BE2C (cell line): ENCODE measurements at regions not wholly inside any gene's neighbourhood (a gene's known extent, or its start where the extent isn't known, plus 50 kb on each side); places are given as distances from the start of the nearest gene placed in this dataset.
"Not testable (repeated sequence)": the region's sequence is repeated elsewhere in the genome, so short reads cannot be mapped to it uniquely, and the experiment has no call there.

Experiments used
- DNase-seq: peaks from one replicate; pipeline ENCODE4 v3.0.0-alpha.2; 2020
- H3K27me3 ChIP-seq: fragments of 250-450 bp; sonication (Bioruptor Pico); 2 replicates; pipeline ENCODE4 v1.5.1; 2020; ENCODE audit warnings: mild to moderate bottlenecking
- H3K36me3 ChIP-seq: fragments of 250-450 bp; sonication (Bioruptor Pico); 2 replicates; pipeline ENCODE4 v1.5.1; 2020; ENCODE audit warnings: mild to moderate bottlenecking
- H3K4me1 ChIP-seq: fragments of 250-450 bp; sonication (Bioruptor Pico); 2 replicates; pipeline ENCODE4 v1.5.1; 2020
- H3K4me3 ChIP-seq: 2 replicates; pipeline ENCODE4 v1.5.1; 2011; ENCODE audit warnings: low read depth, low read length
- H3K9me3 ChIP-seq: fragments of 250-450 bp; sonication (Bioruptor Pico); 2 replicates; pipeline ENCODE4 v1.5.1; 2020
- TF ChIP-seq, protein P1 (sequence below): IDR thresholded peaks from 2 replicates; pipeline ENCODE4 v1.5.1; 2012; ENCODE audit warnings: mild to moderate bottlenecking, low read depth, low read length

GRCh38 chr7:86995814-86996213, 63.6 kb downstream of the ELAPOR2 start:
- H3K27me3 ChIP-seq = peaks cover 4% of the 10 kb centered on the region; the same call in 1 of the 2 replicates
- TF ChIP-seq, protein P1, sequence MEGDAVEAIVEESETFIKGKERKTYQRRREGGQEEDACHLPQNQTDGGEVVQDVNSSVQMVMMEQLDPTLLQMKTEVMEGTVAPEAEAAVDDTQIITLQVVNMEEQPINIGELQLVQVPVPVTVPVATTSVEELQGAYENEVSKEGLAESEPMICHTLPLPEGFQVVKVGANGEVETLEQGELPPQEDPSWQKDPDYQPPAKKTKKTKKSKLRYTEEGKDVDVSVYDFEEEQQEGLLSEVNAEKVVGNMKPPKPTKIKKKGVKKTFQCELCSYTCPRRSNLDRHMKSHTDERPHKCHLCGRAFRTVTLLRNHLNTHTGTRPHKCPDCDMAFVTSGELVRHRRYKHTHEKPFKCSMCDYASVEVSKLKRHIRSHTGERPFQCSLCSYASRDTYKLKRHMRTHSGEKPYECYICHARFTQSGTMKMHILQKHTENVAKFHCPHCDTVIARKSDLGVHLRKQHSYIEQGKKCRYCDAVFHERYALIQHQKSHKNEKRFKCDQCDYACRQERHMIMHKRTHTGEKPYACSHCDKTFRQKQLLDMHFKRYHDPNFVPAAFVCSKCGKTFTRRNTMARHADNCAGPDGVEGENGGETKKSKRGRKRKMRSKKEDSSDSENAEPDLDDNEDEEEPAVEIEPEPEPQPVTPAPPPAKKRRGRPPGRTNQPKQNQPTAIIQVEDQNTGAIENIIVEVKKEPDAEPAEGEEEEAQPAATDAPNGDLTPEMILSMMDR = no peak
- H3K9me3 ChIP-seq = no peaks in the 10 kb centered on the region
- no peak for DNase-seq
- no peaks in the 10 kb centered on the region for H3K36me3 ChIP-seq
- no peak overlapping the region for H3K4me3 ChIP-seq
- H3K4me1 ChIP-seq = no peaks in the 10 kb centered on the region

GRCh38 chr7:86995052-86995725, 64.3 kb downstream of the ELAPOR2 start:
- no peak for DNase-seq
- TF ChIP-seq, protein P1 = no peak
- no peak overlapping the region for H3K4me3 ChIP-seq
- H3K4me1 ChIP-seq = no peaks in the 10 kb centered on the region
- H3K36me3 ChIP-seq = no peaks in the 10 kb centered on the region
- peaks cover 4% of the 10 kb centered on the region; the same call in 1 of the 2 replicates for H3K27me3 ChIP-seq
- no peaks in the 10 kb centered on the region for H3K9me3 ChIP-seq

GRCh38 chr7:86991771-86992191, 67.7 kb downstream of the ELAPOR2 start:
- Histone ChIP-seq H3K4me3 (no peak overlapping the region), H3K36me3 (no peaks in the 10 kb centered on the region), H3K27me3 (no peaks in the 10 kb centered on the region), H3K4me1 (no peaks in the 10 kb centered on the region), H3K9me3 (no peaks in the 10 kb centered on the region)
- TF ChIP-seq, protein P1 = no peak
- DNase-seq = no peak

DNA sequence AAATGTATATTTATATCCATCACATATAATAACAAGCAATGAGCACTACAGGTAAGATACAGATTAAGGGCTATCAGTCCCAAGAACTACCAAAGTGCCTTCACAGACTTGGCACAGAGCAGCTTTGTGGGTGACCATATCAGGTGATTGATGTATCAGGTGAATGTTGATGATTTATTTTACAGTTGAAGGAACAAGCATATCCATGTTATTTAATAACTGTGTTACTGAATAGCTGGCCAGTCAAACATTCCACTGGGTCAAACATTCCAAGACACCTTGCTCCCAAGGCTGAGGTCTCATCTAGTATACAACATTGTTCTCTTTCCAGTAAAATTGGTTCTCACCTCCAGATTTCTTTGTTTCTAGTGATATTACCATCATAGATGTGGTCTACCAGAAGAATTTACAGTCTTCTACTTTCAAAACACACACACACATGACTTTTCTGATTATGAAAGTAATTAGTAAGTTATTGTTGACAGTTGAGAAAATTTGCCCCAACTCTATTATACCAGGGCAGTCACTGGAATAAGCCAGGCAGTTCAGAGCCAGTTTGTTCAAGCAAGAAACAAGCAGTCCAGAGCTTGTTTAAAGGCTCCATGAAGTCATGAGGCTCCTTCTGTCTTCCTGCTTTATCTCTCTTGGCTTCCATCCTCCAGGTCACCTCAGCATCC, 68.2 kb downstream of the ELAPOR2 start:
- H3K4me3 ChIP-seq = no peak overlapping the region
- no peaks in the 10 kb centered on the region for H3K4me1 ChIP-seq
- H3K36me3 ChIP-seq = no peaks in the 10 kb centered on the region
- H3K9me3 ChIP-seq = no peaks in the 10 kb centered on the region
- H3K27me3 ChIP-seq = no peaks in the 10 kb centered on the region
- DNase-seq = no peak
- TF ChIP-seq, protein P1 = no peak

DNA sequence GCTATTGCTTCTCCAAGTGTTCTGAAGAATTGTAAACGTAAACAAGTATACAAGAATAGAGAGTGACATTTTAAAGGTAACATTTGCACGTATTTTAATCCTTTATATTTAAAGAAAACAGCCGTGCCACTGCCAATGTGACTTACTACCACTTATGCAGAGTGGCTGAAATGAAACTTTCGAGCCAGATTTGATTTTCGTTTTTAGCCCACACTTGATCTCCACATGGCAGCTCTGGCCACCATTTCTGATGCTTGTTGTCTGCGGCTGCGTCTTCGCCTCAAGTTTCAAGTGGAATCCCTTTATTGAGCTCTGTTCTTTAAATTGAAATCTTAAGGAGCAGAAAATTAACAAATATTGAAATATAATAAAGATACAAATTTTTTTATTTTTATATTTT, 70.0 kb downstream of the ELAPOR2 start:
- H3K27me3 ChIP-seq = no peaks in the 10 kb centered on the region
- no peaks in the 10 kb centered on the region for H3K36me3 ChIP-seq
- H3K9me3 ChIP-seq = no peaks in the 10 kb centered on the region
- no peak overlapping the region for H3K4me3 ChIP-seq
- H3K4me1 ChIP-seq = no peaks in the 10 kb centered on the region
- TF ChIP-seq, protein P1 = no peak
- DNase-seq = no peak

GRCh38 chr7:86987834-86988233, 71.6 kb downstream of the ELAPOR2 start:
- DNase-seq, H3K27me3 ChIP-seq, H3K9me3 ChIP-seq, H3K4me3 ChIP-seq, H3K36me3 ChIP-seq, H3K4me1 ChIP-seq: not testable (repeated sequence)

- H3K36me3 ChIP-seq, H3K4me1 ChIP-seq, H3K9me3 ChIP-seq, DNase-seq, H3K4me3 ChIP-seq, H3K27me3 ChIP-seq: not testable (repeated sequence)
Measured at GRCh38 chr7:86987358-86987757, 72.1 kb downstream of the ELAPOR2 start.

- H3K36me3 ChIP-seq, H3K4me3 ChIP-seq, H3K4me1 ChIP-seq, H3K9me3 ChIP-seq, DNase-seq, H3K27me3 ChIP-seq: not testable (repeated sequence)
Measured at GRCh38 chr7:86985342-86985741, 74.1 kb downstream of the ELAPOR2 start.

- H3K4me3 ChIP-seq, DNase-seq, H3K36me3 ChIP-seq, H3K4me1 ChIP-seq, H3K27me3 ChIP-seq, H3K9me3 ChIP-seq: not testable (repeated sequence)
Measured at GRCh38 chr7:86983654-86984053, 75.8 kb downstream of the ELAPOR2 start.

DNA sequence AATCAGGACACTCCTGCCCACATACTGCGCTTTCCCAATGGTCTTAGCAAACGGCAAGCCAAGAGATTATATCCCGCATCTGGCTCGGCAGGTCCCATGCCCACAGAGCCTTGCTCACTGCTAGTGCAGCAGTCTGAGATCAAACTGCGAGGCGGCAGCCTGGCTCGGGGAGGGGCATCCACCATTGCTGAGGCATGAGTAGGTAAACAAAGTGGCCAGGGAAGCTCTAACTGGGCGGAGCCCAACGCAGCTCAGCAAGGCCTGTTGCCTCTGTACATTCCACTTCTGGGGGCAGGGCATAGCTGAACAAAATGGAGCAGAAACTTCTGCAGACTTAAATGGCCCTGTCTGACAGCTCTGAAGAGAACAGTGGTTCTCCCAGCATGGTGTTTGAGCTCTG, 77.5 kb downstream of the ELAPOR2 start:
- H3K36me3 ChIP-seq, H3K4me3 ChIP-seq, H3K27me3 ChIP-seq, H3K4me1 ChIP-seq, H3K9me3 ChIP-seq, DNase-seq: not testable (repeated sequence)
